DMS53 (cell line): ENCODE measurements at regions not wholly inside any gene's neighbourhood (a gene's known extent, or its start where the extent isn't known, plus 50 kb on each side); places are given as distances from the start of the nearest gene placed in this dataset.

Experiments
- DNase-seq: peaks from one replicate; lab custom pipeline; 2025; lab: John Stamatoyannopoulos, UW

- no peak for DNase-seq
Measured at GRCh38 chr10:78802431-78802830, 266.3 kb upstream of the ZMIZ1 start.

- DNase-seq: no peak
Measured at GRCh38 chr10:78802866-78803265, 265.9 kb upstream of the ZMIZ1 start.

GRCh38 chr10:78803710-78804109, 265.1 kb upstream of the ZMIZ1 start:
- no peak for DNase-seq

- DNase-seq: no peak
Measured at GRCh38 chr10:78804411-78805032, 264.2 kb upstream of the ZMIZ1 start.

GRCh38 chr10:78805176-78805575, 263.6 kb upstream of the ZMIZ1 start:
- no peak for DNase-seq

GRCh38 chr10:78806681-78807221, 262.0 kb upstream of the ZMIZ1 start:
- no peak for DNase-seq

- DNase-seq: no peak
Measured at GRCh38 chr10:78807504-78808203, 261.1 kb upstream of the ZMIZ1 start.

GRCh38 chr10:78808286-78808685, 260.5 kb upstream of the ZMIZ1 start:
- no peak for DNase-seq

- DNase-seq: no peak
Measured at GRCh38 chr10:78808736-78809367, 259.9 kb upstream of the ZMIZ1 start.

- DNase-seq: no peak
Measured at GRCh38 chr10:78811174-78811573, 257.6 kb upstream of the ZMIZ1 start.

- DNase-seq: no peak
Measured at GRCh38 chr10:78812571-78813318, 256.0 kb upstream of the ZMIZ1 start.

- no peak for DNase-seq
Measured at GRCh38 chr10:78813526-78813925, 255.2 kb upstream of the ZMIZ1 start.

- no peak for DNase-seq
Measured at GRCh38 chr10:78813998-78814399, 254.8 kb upstream of the ZMIZ1 start.

GRCh38 chr10:78814407-78814806, 254.4 kb upstream of the ZMIZ1 start:
- peak; percentile 22 for DNase-seq

GRCh38 chr10:78815702-78816334, 252.9 kb upstream of the ZMIZ1 start:
- DNase-seq: peak; percentile 86

- DNase-seq: no peak
Measured at GRCh38 chr10:78817361-78817760, 251.4 kb upstream of the ZMIZ1 start.

- no peak for DNase-seq
Measured at GRCh38 chr10:78817804-78818203, 251.0 kb upstream of the ZMIZ1 start.

GRCh38 chr10:78819361-78820006, 249.3 kb upstream of the ZMIZ1 start:
- DNase-seq: peak; percentile 90

GRCh38 chr10:78820007-78820362, 248.8 kb upstream of the ZMIZ1 start:
- peak; percentile 44 for DNase-seq

- no peak for DNase-seq
Measured at GRCh38 chr10:78821052-78821451, 247.7 kb upstream of the ZMIZ1 start.
